ENCODE measurements at regions not wholly inside any gene's neighbourhood (a gene's known extent, or its start where the extent isn't known, plus 50 kb on each side); places are given as distances from the start of the nearest gene placed in this dataset.
"Not testable (repeated sequence)": the region's sequence is repeated elsewhere in the genome, so short reads cannot be mapped to it uniquely, and the experiment has no call there.

DNA sequence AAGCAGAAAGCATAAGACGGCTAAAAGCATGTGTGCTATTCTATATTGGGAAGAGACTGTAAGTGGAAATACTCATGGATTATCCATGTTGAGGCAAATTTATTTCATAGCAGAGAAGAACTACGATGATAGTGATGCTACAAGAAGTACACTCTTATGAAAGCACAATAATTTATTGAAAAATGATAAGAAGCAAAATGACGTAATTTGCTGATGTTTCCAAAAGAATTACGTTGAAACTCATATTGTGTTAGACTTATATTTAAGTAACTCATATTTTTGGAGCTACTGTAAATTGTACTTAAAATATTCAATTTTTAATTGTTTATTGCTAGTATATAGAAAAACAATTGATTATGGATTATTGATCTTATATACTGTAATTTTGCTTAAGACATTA is 1622.5 kb downstream of the REEP3 start:
- Histone ChIP-seq H3K9ac (ENCODE audit: insufficient read length, low read depth) (no peak overlapping the region), H3K4me3 (ENCODE audit: insufficient read length, low read depth) (no peak overlapping the region), H3K4me1 (ENCODE audit: insufficient read depth, insufficient read length) (no peaks in the 10 kb centered on the region), H3K27me3 (ENCODE audit: insufficient read depth, insufficient read length) (no peaks in the 10 kb centered on the region), H3K9me3 (ENCODE audit: insufficient read depth, low read length) (no peaks in the 10 kb centered on the region), H3K36me3 (ENCODE audit: insufficient read depth, insufficient read length, low read length) (no peaks in the 10 kb centered on the region)
- DNase-seq (ENCODE audit: low read depth, low spot score) = no peak
- TF ChIP-seq YY1 (IDR thresholded peaks at IDR 0.05; ENCODE audit: insufficient read depth, insufficient read length) = no peak
- no peak for TF ChIP-seq ZNF274 (IDR thresholded peaks at IDR 0.05; ENCODE audit: low read depth, low read length)
- no peak for TF ChIP-seq SUZ12 (IDR thresholded peaks at IDR 0.05; ENCODE audit: extremely low read depth, insufficient read depth, insufficient read length)

DNA sequence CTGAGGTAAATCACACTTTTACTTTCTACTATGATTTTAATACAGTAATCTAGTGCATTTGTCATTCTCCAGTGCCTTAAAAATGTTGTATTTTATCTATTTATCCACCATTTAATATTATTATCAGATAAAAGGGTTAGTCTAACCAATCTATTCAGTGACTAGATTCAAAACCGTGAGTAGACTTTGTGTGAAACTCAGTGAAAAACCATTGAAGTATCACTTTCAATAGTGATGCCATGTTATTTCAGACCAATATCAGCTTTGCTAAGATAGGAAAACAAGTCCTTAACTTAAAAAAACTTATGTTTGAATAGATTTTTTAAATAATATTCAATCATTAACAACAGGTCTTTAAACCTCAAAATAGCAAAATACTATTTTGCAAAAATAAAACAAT is 1628.7 kb downstream of the REEP3 start:
- no peak for DNase-seq (ENCODE audit: low read depth, low spot score)
- Histone ChIP-seq H3K9ac (ENCODE audit: insufficient read length, low read depth) (no peak overlapping the region), H3K36me3 (ENCODE audit: insufficient read depth, insufficient read length, low read length) (no peaks in the 10 kb centered on the region), H3K4me1 (ENCODE audit: insufficient read depth, insufficient read length) (no peaks in the 10 kb centered on the region), H3K9me3 (ENCODE audit: insufficient read depth, low read length) (no peaks in the 10 kb centered on the region), H3K4me3 (ENCODE audit: insufficient read length, low read depth) (no peak overlapping the region), H3K27me3 (ENCODE audit: insufficient read depth, insufficient read length) (no peaks in the 10 kb centered on the region)
- TF ChIP-seq YY1 (IDR thresholded peaks at IDR 0.05; ENCODE audit: insufficient read depth, insufficient read length) (no peak), ZNF274 (IDR thresholded peaks at IDR 0.05; ENCODE audit: low read depth, low read length) (no peak), SUZ12 (IDR thresholded peaks at IDR 0.05; ENCODE audit: extremely low read depth, insufficient read depth, insufficient read length) (no peak)

DNA sequence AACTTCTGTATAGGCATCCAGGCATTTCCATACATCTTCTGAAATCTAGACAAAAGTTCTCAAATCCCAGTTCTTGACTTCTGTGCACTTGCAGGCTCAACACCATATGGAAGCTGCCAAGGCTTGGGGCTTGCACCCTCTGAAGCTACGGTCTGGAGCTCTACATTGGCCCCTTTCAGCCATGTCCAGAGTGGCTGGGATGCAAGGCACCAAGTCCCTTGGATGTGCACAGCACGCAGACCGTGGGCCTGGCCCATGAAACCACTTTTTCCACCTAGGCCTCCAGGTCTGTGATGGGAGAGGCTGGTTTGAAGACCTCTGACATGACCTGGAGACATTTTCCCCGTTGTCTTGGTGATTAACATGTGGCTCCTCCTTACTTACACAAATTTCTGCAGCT is 1645.1 kb downstream of the REEP3 start:
- Histone ChIP-seq H3K4me3 (ENCODE audit: insufficient read length, low read depth) (no peak overlapping the region), H3K27me3 (ENCODE audit: insufficient read depth, insufficient read length) (no peaks in the 10 kb centered on the region), H3K36me3 (ENCODE audit: insufficient read depth, insufficient read length, low read length) (no peaks in the 10 kb centered on the region), H3K9me3 (ENCODE audit: insufficient read depth, low read length) (no peaks in the 10 kb centered on the region), H3K4me1 (ENCODE audit: insufficient read depth, insufficient read length) (no peaks in the 10 kb centered on the region), H3K9ac (ENCODE audit: insufficient read length, low read depth) (no peak overlapping the region)
- no peak for TF ChIP-seq YY1 (IDR thresholded peaks at IDR 0.05; ENCODE audit: insufficient read depth, insufficient read length)
- TF ChIP-seq SUZ12 (IDR thresholded peaks at IDR 0.05; ENCODE audit: extremely low read depth, insufficient read depth, insufficient read length) = no peak
- TF ChIP-seq ZNF274 (IDR thresholded peaks at IDR 0.05; ENCODE audit: low read depth, low read length) = no peak
- no peak for DNase-seq (ENCODE audit: low read depth, low spot score)

DNA sequence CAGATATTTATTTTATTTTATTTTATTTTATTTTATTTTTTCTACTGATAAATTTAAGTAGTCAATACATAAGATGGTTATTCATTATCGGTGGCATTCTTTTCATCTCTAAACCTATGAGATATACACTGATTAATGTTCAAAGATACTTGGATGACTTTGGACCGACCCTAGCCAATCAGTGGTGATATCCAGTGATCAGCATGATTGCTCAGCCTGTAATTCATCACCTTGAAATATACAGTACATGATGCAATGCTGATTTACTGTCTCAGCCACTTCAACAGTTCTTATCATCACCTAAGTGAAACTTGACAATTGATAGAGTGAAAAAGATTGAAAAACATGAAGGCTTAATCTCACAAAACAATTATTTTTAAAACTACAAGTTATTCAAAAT is 1651.0 kb downstream of the REEP3 start:
- H3K9ac ChIP-seq (ENCODE audit: insufficient read length, low read depth) = no peak overlapping the region
- H3K36me3 ChIP-seq (ENCODE audit: insufficient read depth, insufficient read length, low read length) = no peaks in the 10 kb centered on the region
- no peak for DNase-seq (ENCODE audit: low read depth, low spot score)
- no peak overlapping the region for H3K4me3 ChIP-seq (ENCODE audit: insufficient read length, low read depth)
- no peaks in the 10 kb centered on the region for H3K9me3 ChIP-seq (ENCODE audit: insufficient read depth, low read length)
- H3K4me1 ChIP-seq (ENCODE audit: insufficient read depth, insufficient read length) = no peaks in the 10 kb centered on the region
- TF ChIP-seq SUZ12 (IDR thresholded peaks at IDR 0.05; ENCODE audit: extremely low read depth, insufficient read depth, insufficient read length) (no peak), YY1 (IDR thresholded peaks at IDR 0.05; ENCODE audit: insufficient read depth, insufficient read length) (no peak), ZNF274 (IDR thresholded peaks at IDR 0.05; ENCODE audit: low read depth, low read length) (no peak)
- H3K27me3 ChIP-seq (ENCODE audit: insufficient read depth, insufficient read length) = no peaks in the 10 kb centered on the region

DNA sequence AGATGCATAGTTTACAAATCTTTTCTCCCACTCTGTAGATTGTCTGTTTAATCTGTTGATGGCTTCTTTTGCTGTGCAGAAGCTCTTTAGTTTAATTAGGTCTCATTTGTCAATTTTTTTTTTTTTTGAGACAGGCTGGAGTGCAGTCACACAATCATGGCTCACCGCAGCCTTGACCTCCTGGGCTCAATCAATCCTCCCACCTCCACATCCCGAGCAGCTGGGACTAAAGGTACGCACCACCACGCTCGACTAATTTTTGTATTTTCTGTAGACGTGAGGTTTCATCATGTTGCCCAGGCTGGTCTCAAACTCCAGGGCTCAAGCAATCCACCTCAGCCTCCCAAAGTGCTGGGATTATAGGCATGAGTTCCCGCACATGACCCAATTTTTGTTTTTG is 1655.8 kb downstream of the REEP3 start:
- Histone ChIP-seq H3K9ac (ENCODE audit: insufficient read length, low read depth) (no peak overlapping the region), H3K27me3 (ENCODE audit: insufficient read depth, insufficient read length) (no peaks in the 10 kb centered on the region), H3K4me3 (ENCODE audit: insufficient read length, low read depth) (no peak overlapping the region), H3K9me3 (ENCODE audit: insufficient read depth, low read length) (no peaks in the 10 kb centered on the region), H3K36me3 (ENCODE audit: insufficient read depth, insufficient read length, low read length) (no peaks in the 10 kb centered on the region), H3K4me1 (ENCODE audit: insufficient read depth, insufficient read length) (no peaks in the 10 kb centered on the region)
- DNase-seq (ENCODE audit: low read depth, low spot score) = no peak
- no peak for TF ChIP-seq ZNF274 (IDR thresholded peaks at IDR 0.05; ENCODE audit: low read depth, low read length)
- TF ChIP-seq SUZ12 (IDR thresholded peaks at IDR 0.05; ENCODE audit: extremely low read depth, insufficient read depth, insufficient read length) = no peak
- no peak for TF ChIP-seq YY1 (IDR thresholded peaks at IDR 0.05; ENCODE audit: insufficient read depth, insufficient read length)

DNA sequence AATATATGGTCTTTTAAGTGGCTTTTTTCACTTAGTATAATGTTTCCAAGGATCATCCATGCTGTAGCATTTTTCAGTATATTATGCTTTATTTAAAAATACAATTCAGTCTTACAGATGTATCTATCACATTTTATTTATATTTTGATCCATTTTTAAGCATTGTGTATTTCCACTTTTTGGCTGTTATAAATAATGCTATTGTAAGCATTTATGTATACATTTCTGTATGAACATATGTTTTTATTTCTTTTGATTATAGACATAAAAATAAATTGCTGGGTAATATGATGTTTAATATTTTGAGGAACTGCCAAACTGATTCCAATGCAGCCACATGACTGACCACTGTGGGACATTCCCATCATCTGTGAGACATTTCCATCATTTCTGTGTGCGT is 1662.0 kb downstream of the REEP3 start:
- Histone ChIP-seq H3K9me3 (ENCODE audit: insufficient read depth, low read length) (no peaks in the 10 kb centered on the region), H3K4me1 (ENCODE audit: insufficient read depth, insufficient read length) (no peaks in the 10 kb centered on the region), H3K4me3 (ENCODE audit: insufficient read length, low read depth) (no peak overlapping the region), H3K9ac (ENCODE audit: insufficient read length, low read depth) (no peak overlapping the region), H3K27me3 (ENCODE audit: insufficient read depth, insufficient read length) (no peaks in the 10 kb centered on the region), H3K36me3 (ENCODE audit: insufficient read depth, insufficient read length, low read length) (no peaks in the 10 kb centered on the region)
- DNase-seq (ENCODE audit: low read depth, low spot score) = no peak
- TF ChIP-seq ZNF274 (IDR thresholded peaks at IDR 0.05; ENCODE audit: low read depth, low read length) (no peak), YY1 (IDR thresholded peaks at IDR 0.05; ENCODE audit: insufficient read depth, insufficient read length) (no peak), SUZ12 (IDR thresholded peaks at IDR 0.05; ENCODE audit: extremely low read depth, insufficient read depth, insufficient read length) (no peak)

DNA sequence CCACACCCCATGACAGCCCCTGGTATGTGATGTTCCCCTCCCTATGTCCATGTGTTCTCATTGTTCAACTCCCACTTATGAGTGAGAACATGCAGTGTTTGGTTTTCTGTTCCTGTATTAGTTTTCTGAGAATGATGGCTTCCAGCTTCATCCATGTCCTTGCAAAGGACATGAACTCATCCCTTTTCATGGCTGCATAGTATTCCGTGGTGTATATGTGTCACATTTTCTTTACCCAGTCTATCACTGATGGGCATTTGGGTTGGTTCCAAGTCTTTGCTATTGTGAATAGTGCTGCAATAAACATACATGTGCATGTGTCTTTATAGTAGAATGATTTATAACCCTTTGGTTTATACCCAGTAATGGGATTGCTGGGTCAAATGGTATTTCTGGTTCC is 1665.5 kb downstream of the REEP3 start:
- not testable (repeated sequence) for H3K4me1 ChIP-seq (ENCODE audit: insufficient read depth, insufficient read length); H3K36me3 ChIP-seq (ENCODE audit: insufficient read depth, insufficient read length, low read length); H3K27me3 ChIP-seq (ENCODE audit: insufficient read depth, insufficient read length); H3K9me3 ChIP-seq (ENCODE audit: insufficient read depth, low read length); H3K4me3 ChIP-seq (ENCODE audit: insufficient read length, low read depth); DNase-seq (ENCODE audit: low read depth, low spot score); H3K9ac ChIP-seq (ENCODE audit: insufficient read length, low read depth)

DNA sequence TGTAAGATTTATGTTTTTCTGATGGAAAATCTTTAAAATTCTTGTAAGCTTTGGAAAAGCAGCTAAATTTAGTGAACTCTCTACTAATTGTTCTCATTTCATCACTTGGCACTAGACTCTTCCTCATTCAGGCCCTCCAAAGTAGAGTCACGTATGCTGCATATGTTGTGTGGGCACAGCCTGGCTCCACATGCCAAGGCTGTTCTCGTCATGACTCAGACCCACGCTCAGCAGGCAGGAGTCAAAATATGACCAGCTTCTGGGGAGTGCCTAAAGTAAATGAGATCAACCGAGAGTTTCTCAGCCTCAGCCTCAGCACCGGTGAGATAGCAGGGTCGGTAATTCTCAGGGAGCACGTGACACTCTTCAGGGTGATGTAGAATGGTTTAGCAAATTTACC is 1672.9 kb downstream of the REEP3 start:
- no peaks in the 10 kb centered on the region for H3K9me3 ChIP-seq (ENCODE audit: insufficient read depth, low read length)
- no peak for TF ChIP-seq SUZ12 (IDR thresholded peaks at IDR 0.05; ENCODE audit: extremely low read depth, insufficient read depth, insufficient read length)
- TF ChIP-seq YY1 (IDR thresholded peaks at IDR 0.05; ENCODE audit: insufficient read depth, insufficient read length) = no peak
- TF ChIP-seq ZNF274 (IDR thresholded peaks at IDR 0.05; ENCODE audit: low read depth, low read length) = no peak
- no peak overlapping the region for H3K9ac ChIP-seq (ENCODE audit: insufficient read length, low read depth)
- no peaks in the 10 kb centered on the region for H3K4me1 ChIP-seq (ENCODE audit: insufficient read depth, insufficient read length)
- H3K4me3 ChIP-seq (ENCODE audit: insufficient read length, low read depth) = no peak overlapping the region
- H3K36me3 ChIP-seq (ENCODE audit: insufficient read depth, insufficient read length, low read length) = no peaks in the 10 kb centered on the region
- no peak for DNase-seq (ENCODE audit: low read depth, low spot score)
- H3K27me3 ChIP-seq (ENCODE audit: insufficient read depth, insufficient read length) = no peaks in the 10 kb centered on the region

Measured in NT2/D1 (cell line).